Activated CD4-positive, alpha-beta T cell treated with anti-CD3 and anti-CD28 coated beads, Interleukin-2, amount 50 U/mL, for 1 hour (primary cell): ENCODE measurements at regions not wholly inside any gene's neighbourhood (a gene's known extent, or its start where the extent isn't known, plus 50 kb on each side); places are given as distances from the start of the nearest gene placed in this dataset.
"Not testable (repeated sequence)": the region's sequence is repeated elsewhere in the genome, so short reads cannot be mapped to it uniquely, and the experiment has no call there.

Experiments
- DNase-seq: peaks from one replicate; pipeline ENCODE4 v3.0.0-alpha.2; 2020

DNA sequence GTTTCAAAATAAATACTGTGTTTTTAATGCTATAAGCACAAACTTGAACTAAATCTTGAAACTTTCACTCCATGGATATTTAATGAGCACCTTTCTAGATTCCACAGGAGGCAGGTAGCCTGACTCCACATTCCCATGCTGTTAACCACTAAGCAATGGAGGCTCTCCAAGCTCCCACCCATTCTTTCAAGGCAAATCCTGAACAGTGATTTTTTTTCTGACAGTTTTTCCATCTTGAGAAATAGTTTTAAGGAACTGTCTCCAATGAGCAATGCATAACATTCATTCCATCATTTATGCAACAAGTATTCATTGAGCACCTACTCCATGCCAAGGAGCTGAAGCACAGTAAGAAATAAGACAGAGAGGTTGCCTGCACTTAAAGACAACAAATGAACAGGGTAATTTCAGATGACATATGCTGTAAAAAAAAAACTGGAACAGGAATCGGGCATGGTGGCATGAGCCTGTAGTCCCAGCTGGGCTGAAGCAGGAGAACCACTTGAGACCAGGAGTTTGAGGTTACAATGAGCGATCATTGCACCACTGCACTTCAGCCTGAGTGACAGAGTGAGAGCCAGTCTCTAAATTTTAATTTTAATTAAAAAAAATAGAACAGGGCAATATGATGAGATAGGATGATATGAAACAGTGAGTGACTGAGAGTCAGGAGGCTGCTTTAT lies 102.3 kb upstream of the CPSF6 start:
- DNase-seq, result no peak

DNA sequence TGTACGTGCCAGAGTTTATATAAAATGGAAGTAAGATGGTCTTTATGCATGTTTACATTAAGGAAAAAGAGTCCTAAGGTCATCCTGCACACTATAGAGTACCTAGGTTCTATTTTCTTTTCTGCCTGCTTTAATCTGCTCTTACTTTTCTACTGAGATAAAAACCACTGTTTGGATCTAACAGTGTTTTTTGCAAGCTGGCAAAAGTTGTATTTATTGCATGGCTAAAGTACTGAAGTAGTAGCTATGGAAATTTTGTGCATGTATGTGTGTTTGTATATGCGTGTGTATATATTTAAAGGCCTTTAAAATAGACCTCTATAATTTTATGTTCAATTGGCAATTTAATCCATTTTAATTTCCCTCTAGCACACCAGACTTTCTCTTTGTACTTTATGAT lies 98.3 kb upstream of the CPSF6 start:
- no peak for DNase-seq

DNA sequence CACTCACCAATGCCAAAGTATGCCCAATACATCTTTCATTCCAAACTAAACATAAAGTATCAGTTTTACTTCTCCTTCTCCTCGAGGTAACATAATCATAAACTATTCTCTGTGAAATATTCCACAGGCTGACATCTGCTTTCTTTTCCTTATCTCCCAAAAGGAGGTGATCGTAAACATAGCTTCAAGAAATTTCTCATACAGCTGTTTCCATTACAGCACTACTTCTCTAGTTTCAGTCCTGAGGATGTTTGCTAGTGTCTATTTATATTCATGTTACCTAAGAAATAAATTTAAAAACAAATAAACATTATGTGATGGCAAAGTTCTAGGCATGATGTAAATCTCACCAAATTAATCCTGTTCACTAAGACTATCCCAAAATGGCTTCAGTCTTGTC lies 90.1 kb upstream of the CPSF6 start:
- DNase-seq, result no peak

DNA sequence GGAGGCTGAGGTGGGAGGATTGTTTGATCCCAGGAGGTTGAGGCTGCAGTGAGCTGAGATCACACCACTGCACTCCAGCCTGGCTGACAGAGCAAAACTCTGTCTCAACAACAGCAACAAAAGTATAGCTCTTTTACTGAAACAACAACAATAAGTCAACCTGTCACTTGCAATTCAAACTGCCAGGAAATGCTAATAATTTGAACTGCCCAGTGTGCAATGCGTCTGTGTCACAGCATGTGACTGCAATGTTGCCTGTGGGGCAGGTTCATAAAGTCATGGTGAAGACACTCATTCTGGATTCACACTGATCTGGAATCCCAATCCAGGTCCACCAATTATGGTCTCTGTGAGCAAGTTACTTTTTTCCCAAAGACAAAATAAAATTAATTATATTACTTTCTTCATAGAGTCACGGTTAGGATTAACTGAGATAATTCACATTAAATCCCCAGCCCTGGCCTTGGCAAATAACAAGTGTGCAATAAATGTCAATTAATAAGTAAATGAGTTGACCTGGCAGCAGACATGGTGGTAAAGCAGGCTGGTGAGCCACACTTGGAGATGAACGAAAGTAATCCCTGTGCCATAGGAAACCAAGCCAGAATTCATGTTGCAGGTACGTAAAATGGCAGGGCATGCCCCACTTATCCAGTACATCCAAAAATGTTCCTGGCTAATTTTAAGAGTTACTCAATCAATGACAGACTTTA lies 89.1 kb upstream of the CPSF6 start:
- DNase-seq, result no peak

DNA sequence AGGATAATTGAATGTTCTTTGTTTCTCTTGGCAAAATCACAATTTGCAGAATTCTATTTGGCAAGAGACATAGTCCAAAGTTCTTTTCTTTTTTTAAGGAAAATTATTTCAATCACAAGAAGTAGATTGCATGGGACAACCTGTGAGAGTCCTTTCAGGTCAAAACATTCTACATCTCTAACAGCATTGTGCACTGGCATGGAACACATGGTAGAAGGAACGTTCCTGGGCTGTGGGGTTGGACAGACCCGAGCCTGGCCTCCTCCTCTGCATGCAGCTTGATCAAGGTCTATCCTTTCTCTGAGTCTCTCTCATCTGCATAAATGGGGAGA lies 88.6 kb upstream of the CPSF6 start:
- DNase-seq, result no peak

DNA sequence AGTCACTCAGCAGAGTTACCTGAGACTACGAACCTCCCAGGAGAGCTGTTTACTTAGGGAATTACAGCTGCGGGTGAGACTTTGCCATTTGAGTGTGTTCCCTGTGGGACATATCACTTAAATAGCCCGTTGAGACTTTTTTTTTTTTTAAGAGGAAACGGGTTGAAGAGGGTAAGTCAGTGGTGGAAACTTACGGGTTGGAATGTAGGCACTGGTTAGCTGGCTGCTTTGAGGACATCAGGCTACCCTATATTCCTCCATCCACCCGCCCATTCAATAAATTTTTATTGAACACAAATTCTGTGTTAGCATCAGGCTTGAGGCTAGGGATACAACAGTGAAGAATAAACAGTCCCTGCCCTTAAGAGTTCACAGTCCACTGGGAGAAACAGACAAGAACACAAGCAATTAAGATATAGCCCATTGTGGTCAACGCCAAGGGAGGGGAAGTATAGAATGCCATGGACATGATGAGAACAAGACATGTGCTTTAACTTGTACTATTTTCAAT lies 88.1 kb upstream of the CPSF6 start:
- DNase-seq, result no peak

DNA sequence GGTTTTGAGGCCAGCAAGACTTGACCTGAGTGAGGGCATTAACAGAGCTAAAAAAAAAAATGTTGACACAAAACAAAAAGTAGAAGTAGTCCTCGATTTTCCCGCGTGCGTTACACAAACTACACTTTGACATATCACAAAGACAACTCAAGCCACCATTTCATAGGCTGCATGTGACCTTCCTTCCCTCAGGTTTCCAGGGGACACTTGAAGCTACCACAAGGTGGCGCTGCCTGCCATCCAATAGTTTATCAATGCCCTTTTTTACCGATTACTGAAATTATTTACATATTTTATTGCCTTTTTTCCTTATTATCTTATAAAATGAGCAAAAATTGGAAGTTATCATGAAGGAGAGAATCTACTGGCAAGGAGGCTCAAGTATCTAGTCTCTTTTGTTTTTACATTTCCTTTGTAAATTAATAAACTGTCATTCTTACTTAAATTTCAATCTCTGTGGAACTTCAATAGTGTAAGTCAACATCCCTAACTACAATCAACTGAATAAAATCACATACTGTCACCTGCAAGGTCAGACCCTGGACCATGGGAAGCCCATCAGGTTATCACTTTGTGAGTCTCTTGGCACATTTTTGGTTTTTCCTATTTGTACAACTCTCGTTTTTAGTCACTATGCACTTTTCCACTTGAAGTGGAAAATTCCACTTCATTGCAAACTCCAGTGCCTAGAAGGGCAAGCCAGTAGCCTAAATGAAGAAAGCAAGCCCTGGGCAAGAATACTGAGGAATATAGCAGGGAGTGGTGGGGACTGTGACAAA lies 84.6 kb upstream of the CPSF6 start:
- DNase-seq, result peak; percentile 82

DNA sequence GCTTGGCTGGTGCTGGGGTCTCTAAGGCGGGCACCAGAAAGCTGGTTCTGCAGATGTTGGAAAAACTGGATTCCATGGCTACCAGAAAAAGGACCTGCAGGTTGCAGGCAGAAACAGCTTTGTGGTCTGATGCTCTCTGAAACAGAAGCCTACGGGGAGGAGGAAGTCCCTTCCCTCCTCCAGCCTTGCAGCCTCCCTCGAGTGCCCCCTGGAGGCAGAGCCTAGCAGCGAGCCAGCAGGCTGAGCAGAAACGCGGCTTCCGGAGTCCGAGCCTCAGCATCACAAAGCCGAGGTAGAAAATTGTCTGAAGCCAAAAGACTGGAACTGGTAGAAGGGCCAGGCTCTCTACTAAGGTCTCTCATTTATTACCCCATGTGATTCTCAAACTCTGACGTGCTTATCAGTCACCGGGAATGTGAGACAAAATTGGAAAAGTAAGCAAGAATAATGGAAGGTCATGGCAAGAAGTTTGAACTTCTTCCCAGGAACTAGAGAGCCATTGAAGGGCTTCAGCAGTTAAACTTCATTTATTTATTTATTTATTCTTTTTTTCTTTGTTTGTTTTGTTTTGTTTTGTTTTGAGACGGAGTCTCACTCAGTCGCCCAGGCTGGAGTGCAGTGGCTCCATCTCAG lies 82.2 kb upstream of the CPSF6 start:
- peak; percentile 88 for DNase-seq

DNA sequence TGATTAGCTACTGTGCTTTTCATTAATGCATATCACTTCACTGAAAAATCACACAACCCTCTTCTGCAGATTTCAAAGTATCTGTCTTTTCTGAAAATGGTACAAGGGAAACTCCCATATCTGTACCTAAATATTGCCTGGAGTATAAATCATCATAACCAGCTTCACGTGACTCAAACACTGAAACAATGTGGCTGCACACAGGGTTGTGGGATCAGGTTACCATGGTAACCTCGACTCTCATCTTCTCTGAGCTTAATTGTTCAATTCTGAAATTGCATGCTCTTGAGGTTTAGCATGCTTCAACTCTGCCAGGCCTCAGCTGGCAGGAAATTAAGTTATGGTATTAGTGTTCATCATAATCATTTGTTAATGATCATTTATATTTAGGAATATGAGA lies 77.5 kb upstream of the CPSF6 start:
- peak; percentile 17 for DNase-seq

DNA sequence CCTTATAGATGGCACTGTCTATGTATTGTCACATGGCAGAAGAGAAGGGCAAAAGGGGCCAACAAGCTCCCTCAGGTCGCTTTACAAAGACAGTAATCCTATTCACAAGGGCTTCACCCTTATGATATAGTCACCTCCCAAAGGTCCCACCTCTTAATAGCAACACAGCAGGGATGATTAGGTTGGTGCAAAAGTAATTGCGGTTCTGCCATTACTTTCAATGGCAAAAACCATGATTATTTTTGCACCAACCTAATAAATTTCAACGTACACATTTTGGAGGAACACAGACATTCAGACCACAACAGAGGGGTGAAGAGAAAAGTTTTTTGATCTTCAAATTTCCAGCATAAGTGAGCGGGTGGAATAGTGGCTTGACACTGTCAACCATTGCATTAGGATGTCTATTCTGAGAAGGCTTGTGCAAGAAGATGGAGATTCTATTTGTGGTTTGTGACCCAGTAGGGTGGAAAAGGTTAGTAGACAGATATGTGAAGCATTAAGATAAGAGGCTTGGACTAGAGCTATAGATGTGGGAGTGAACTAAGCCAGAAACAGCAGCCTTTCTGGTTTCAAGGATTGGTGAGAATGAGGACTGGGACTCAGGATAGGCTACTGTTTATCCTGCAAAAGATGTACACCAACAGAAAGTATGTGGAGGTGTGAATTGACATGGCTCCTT lies 75.5 kb upstream of the CPSF6 start:
- no peak for DNase-seq

DNA sequence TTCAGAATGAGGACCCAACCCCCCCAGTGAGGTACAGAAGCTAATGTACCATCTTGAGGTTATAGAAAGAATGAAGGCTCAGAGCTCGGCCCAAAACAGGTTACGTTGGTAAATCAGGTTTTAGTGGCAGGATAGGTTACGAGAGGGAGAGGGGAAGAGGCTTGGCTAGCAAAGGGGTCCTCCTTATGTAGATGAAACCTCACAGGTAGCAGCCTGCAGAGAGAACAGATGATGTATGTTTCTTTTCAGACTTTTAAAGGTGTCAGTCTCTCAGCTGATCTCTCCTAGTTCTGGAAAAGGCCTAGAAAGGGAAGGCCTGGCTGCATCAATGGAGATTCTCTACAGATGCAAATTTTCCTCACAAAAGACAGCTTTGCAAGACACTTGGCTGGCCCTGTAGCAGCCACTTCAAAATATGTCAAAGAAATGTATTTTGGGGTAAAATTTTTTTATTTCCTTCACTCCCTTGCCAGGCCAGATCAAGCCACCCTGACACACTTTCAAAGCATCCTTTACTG lies 71.7 kb upstream of the CPSF6 start:
- no peak for DNase-seq

DNA sequence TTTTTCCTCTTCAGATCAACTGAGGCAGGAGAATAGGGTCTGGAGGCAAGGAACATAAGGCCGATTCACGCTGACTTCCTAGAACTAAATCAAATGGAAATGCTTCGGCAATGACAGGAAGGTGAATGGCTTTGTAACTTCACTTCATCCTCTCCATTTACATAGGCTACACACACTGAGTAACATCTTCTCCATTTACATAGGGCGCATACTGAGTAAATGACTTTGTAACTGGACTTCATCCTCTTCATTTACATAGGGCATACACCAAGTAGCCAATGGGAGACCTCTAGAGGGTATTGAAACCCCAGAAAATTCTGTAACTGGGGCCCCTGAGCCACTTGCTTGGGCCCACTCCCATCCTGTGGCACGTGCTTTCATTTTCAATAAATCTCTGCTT lies 71.0 kb upstream of the CPSF6 start:
- DNase-seq, result no peak

DNA sequence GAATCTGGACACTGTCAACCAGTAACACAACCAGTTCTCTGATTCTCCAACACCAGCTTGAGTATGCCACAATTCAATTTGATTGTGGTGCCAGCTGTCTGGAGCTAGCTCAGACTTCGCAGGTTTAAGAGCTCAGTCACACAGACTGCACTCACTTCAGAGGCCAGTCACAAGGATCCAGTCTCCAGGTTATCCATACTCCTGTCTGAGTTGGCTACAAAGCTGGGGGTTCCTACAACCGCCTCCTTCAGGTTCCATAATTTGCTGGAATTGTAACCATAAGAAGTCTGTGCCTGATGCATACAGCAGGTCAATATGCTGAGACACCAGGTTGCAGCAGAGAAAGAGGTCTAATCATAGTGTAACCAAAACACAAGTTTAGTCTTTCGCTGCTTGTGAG lies 70.5 kb upstream of the CPSF6 start:
- DNase-seq, result no peak

DNA sequence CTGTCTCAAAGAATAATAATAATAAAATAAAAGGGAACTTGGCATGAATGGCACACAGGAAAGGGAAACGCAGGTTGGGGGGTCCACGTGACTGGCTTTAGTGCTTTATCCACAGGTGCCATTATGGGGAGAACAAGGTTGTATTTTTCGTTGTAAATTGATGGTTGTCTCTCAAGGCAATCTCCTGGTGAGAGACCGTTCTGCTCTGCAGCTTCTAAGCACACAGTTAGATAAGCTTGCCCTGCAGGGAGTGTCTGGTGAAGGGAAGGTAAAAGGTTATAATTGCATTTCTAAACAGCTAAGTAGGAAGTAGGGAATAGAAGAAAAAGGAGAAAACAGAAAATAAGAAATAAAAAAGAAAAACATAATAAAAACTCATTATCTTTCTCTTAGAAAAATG lies 69.1 kb upstream of the CPSF6 start:
- DNase-seq, result no peak

DNA sequence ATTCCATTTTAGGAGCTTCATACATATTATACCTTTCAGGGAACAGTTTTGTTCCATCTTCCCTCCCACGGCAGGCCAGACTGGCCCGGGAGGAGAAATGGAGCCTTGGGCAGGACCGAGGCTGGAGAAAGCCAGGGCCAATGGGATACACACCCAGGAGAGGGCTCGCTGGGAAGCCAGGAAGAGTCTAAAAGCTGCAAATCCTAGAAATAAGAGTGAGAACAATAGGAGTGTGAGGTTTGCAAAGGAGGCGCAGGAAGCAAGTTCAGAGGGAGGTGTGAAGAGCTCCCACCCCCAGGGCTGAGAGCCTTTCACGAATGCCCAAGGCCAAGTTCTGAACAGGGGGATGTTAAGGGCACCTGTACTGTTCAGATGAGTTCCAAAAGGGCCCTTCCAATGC lies 67.5 kb upstream of the CPSF6 start:
- no peak for DNase-seq

DNA sequence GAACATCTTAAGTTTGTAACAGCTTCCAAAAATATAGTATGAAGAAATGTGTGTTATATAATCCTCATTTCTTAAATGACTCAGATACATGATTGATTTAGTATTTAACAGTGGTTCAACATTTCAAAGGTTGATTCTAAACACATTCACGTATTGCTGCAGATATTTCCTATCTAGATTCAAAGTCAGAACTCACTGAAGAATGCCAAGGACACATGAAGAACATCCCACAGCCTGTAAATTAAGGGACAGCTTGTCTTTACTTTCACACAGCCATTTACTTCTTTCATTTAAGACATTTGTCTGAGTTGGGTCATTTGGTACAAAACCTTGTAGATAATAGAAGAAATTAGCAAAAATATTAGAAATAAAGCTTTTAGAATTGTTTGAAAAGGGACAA lies 66.9 kb upstream of the CPSF6 start:
- DNase-seq, result no peak

DNA sequence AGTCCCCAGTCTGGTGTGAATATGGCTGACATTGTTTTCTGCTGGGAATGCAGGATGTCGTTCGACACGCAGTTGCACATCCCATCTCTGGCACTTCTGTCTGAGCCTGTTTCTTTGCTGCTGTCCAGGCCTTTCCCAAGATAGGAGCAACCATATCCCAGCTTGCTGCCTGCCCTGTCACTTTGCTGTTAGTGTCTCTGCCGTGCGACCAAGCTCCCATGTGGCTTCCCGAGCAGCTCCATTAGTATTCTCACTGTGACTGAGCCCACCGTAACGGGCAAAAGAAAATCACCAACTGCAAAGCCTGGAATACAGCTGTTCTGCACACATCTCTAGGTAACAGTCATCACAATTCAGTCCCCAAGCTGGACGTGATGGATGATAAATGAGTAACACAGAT lies 66.0 kb upstream of the CPSF6 start:
- DNase-seq, result no peak

DNA sequence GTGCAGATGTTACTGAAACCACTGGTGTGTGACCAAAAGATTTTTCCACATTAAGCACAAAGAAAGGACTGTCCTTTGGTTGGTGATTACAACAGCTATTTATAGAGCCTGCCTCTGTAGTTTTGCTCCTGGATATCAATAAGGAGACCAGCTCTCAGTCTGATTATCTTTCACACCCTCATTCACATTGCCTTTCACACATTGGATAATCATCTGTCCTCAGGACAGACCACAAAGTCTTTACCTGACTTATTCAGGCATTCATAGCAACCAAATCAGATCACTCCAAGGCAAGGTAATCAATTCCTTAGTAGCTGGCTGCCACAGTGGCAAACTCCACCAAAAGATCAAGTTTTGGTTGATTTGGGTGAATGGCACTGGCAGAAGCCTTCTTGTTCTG lies 59.6 kb upstream of the CPSF6 start:
- no peak for DNase-seq

DNA sequence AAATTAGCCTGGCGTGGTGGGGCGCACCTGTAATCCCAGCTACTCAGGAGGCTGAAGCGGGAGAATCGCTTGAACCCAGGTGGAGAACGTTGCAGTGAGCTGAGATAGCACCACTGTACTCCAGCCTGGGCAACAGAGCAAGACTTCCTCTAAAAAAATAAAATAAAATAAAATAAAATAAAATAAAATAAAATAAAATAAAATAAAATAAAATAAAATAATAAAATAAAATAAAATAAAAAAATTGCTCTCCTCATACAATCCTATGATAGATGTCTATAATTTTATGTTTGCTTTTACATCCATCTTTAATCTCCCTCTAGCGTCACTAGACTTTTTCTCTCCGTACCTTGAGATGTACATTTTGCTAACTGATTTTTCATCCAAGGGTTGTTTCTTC lies 51.8 kb upstream of the CPSF6 start:
- not testable (repeated sequence) for DNase-seq

DNA sequence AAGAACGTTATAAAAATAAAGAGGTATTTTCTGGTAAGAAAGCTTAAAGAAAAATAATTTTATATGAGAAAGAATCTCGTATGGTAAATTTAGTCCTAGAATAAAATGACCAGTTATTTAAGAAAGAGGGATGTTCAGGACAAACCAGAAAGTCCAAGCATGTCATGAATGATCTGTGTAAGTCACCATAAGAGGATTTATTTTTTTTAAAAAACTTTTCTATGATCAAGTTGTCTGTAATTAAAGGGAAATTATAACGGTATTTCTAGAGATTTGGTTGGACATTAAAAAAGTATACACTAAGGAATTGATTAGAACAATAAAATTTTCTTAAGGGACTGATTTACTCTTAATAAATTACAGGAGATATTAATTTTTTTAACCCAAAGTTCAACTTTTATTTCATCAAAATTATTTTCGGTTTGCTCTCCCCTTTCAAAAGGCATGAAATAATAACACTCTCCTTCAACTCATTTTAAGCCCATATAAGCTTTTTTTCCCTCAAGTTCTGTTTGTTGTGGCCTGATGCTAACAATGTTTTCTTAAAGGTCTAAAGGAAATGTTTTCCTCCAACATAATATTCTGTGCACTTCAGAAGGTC lies 49.9 kb upstream of the CPSF6 start:
- no peak for DNase-seq
